D721Med (cell line): ENCODE measurements at regions not wholly inside any gene's neighbourhood (a gene's known extent, or its start where the extent isn't known, plus 50 kb on each side); places are given as distances from the start of the nearest gene placed in this dataset.

Experiments
- DNase-seq: peaks from one replicate; pipeline ENCODE4 v3.0.0; 2011; ENCODE audit warnings: low spot score; ENCODE audit not compliant: insufficient read length
- FAIRE-seq: peaks from 2 replicates; lab custom pipeline; 2011; peaks lifted over from hg19 to GRCh38; lab: Jason Lieb, UNC
- TF ChIP-seq, protein P1 (sequence below): IDR thresholded peaks from 2 replicates; pipeline ENCODE4 v1.5.1; 2012; ENCODE audit warnings: mild to moderate bottlenecking, control low read depth; ENCODE audit not compliant: insufficient read depth; ENCODE audit errors: missing control alignments

DNA sequence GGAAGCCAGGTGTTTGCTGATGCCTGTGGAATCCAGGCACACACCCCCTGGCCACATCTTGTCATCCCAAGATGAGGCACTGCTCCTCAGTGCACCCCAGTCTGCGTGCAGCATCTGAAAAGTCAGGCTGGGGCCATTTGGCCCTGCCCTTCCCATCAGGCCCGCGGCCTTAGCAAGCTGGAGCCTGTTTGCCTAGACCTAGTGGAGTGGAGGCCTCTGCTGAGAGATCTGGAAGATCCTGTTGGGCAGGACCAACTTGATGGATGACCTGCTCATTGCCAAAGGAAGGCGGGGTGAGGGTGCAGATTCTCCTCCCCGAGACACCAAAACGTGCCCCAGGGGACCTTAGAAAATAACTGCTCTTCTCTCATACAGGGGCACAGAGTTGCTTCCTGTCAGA lies 220.2 kb downstream of the SHQ1 start:
- FAIRE-seq = no peak
- TF ChIP-seq, protein P1, sequence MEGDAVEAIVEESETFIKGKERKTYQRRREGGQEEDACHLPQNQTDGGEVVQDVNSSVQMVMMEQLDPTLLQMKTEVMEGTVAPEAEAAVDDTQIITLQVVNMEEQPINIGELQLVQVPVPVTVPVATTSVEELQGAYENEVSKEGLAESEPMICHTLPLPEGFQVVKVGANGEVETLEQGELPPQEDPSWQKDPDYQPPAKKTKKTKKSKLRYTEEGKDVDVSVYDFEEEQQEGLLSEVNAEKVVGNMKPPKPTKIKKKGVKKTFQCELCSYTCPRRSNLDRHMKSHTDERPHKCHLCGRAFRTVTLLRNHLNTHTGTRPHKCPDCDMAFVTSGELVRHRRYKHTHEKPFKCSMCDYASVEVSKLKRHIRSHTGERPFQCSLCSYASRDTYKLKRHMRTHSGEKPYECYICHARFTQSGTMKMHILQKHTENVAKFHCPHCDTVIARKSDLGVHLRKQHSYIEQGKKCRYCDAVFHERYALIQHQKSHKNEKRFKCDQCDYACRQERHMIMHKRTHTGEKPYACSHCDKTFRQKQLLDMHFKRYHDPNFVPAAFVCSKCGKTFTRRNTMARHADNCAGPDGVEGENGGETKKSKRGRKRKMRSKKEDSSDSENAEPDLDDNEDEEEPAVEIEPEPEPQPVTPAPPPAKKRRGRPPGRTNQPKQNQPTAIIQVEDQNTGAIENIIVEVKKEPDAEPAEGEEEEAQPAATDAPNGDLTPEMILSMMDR = no peak
- DNase-seq = no peak

DNA sequence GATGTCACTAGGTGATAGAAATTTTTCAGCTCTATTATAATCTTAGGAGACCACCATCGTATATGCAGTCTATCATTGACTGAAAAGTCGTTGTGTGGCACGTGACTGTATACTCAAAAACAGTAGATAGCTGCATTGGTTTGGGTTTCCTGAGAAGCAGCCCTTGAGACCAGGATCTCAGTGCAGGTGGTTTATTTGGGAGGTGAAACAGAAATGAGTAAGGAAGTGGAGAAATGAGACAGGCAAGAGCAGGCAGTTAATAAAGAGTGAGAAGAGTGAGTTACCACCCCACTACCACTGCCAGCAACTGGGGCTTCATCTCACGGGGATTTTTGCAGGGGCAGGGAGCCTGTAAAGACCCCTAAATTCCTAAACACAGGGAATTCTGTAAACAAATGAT lies 221.0 kb downstream of the SHQ1 start:
- TF ChIP-seq, protein P1 = no peak
- FAIRE-seq (no peak), DNase-seq (no peak)

DNA sequence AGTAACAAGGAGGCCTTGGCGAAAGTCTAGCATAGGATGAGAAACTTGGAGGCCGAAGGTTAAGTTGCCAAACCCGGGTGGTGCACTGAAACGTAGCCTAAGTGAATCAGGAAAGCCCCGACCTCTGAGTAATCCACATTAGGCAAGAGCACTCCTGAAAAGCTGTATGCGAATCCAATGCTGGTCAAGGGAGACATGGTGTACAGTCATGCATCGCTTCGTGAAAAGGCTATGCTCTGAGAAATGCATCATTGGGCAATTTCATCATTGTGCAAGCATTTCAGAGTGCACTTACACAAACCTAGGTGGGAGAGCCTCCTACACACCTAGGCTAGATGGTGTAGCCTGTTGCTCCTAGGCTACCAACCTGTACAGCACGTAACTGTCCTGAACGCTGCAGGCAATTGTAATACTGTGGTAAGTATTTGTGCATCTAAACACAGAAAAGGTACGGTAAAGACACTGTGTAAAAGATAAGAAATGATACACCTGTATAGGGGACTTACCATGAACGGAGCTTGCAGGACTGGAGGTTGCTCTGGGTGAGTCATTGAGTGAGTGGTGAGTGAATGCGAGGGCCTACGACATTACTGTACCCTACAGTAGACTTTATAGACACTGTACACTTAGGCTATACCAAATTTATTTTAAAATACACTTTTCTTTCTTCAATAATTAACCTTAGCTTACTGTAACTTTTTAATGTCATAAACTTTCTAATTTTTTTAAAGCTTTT lies 222.5 kb downstream of the SHQ1 start:
- TF ChIP-seq, protein P1 = no peak
- FAIRE-seq (no peak), DNase-seq (no peak)

DNA sequence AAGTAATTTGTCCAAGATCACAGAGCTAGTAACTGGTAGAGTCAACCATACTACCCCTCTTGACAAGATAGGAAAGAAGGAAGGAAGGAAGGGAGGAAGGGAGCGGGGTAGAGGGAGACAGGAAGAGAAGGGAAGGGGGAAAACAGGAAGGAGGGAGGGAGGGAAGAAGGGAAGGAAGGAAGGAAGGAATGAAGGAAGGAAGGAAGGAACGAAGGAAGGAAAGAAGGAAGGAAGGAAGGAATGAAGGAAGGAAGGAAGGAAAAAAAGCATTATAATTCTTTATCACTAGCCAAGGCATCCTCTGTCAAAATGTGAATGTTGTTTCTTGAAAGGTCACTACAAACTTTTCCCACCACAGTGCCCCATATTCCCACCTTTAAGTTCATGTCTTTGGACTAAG lies 223.6 kb downstream of the SHQ1 start:
- TF ChIP-seq, protein P1 = no peak
- DNase-seq (no peak), FAIRE-seq (no peak)

DNA sequence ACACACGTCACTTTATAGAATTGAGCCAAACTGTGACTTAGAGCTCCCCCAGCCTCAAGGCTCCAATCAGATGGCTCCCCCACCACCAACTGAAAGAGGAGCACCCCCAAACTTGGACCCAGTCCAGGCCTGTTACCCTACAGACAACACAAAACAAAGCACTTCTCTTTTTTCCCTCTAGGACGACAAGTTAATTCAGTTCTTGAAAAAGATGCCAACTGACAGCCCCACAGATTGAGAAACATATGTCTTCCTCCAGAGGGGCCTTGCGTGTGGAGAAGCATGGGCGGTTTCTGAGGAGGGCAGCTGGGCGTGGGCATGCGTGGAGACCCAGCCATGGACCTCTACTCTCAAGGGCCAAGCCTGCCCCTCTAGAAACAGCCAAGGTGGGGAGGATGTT lies 229.5 kb downstream of the SHQ1 start:
- TF ChIP-seq, protein P1 = no peak
- DNase-seq = no peak
- FAIRE-seq = no peak

DNA sequence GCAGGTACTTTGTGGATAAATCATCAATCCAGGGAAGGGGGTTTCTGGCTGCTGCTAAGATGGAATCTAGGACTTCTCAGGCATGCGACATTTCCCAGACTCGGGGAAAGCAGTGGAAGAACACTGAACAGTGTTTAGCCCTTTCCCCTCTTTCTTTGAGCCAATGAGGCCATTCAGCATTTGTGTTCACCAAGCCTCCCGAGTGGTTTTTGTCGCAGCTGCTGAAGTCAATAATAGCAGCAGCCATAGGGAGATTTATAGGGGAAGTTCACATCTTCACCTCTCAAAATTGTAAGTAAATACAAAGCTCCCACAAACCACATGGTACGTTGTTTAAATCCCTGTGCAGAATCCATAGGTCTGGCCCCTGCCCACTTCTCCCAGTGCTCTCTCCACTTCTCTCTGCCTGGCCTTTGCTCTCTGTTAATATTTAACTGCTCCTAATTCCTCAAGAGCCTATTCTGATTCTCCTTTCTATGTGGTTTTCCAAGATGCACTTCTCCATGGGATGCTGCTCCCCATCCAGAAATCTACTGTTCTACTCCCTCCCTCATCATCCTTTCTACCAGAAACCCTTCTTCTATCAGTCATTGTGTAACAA lies 230.7 kb downstream of the SHQ1 start:
- TF ChIP-seq, protein P1 = no peak
- FAIRE-seq (no peak), DNase-seq (no peak)

DNA sequence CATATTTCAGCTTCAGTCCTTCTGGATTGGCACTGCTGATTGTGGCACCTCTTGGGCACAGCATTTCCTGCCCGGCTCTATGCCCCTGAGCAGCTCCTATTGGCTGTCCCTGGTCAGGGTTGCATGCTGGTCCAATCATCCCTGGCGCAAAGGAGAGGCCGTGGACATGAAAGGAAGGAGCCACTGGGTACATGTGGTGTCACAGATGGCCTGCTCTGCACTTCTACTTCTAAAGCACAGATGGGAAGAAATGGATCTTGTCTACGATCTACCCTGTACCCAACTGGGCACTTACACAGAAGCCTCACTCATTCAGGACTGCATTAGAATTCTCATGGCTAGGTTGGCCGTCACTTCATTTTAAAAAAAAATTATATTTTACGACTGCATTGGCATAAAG lies 232.5 kb downstream of the SHQ1 start:
- FAIRE-seq = no peak
- DNase-seq = no peak
- TF ChIP-seq, protein P1 = no peak
